Neural progenitor cell (in vitro differentiated cells): ENCODE measurements at regions not wholly inside any gene's neighbourhood (a gene's known extent, or its start where the extent isn't known, plus 50 kb on each side); places are given as distances from the start of the nearest gene placed in this dataset.

ENCODE experiments used
- DNase-seq: peaks from one replicate; pipeline ENCODE4 v3.0.0-alpha.2; 2016; ENCODE audit warnings: low spot score
- H2AFZ ChIP-seq: fragments of 200-600 bp; sonication (generic); replicated peaks from 2 replicates; pipeline ENCODE4 v1.6.1; 2016; ENCODE audit warnings: antibody characterized with exemption
- H3F3A ChIP-seq: fragments of 200-600 bp; sonication (generic); 2 replicates; pipeline ENCODE4 v1.6.1; 2016; ENCODE audit warnings: antibody characterized with exemption, low read depth
- H3K27ac ChIP-seq: fragments of 200-600 bp; sonication (generic); 2 replicates; pipeline ENCODE4 v1.5.1; 2016; ENCODE audit warnings: mild to moderate bottlenecking
- H3K27me3 ChIP-seq: fragments of 200-600 bp; sonication (generic); 2 replicates; pipeline ENCODE4 v1.6.1; 2016; ENCODE audit warnings: mild to moderate bottlenecking, moderate library complexity
- H3K36me3 ChIP-seq: fragments of 200-600 bp; sonication (generic); 2 replicates; pipeline ENCODE4 v1.5.1; 2016
- H3K4me1 ChIP-seq: fragments of 200-600 bp; sonication (generic); 2 replicates; pipeline ENCODE4 v1.6.1; 2016; ENCODE audit warnings: mixed run types
- H3K4me2 ChIP-seq: fragments of 200-600 bp; sonication (generic); 2 replicates; pipeline ENCODE4 v1.6.1; 2016
- H3K4me3 ChIP-seq: fragments of 200-600 bp; sonication (generic); 2 replicates; pipeline ENCODE4 v1.5.1; 2016
- H3K79me2 ChIP-seq: fragments of 200-600 bp; sonication (generic); 2 replicates; pipeline ENCODE4 v1.6.1; 2016; ENCODE audit warnings: low read depth
- H3K9ac ChIP-seq: fragments of 200-600 bp; sonication (generic); 2 replicates; pipeline ENCODE4 v1.6.1; 2016
- H3K9me3 ChIP-seq: fragments of 200-600 bp; sonication (generic); 2 replicates; pipeline ENCODE4 v1.5.1; 2016; ENCODE audit warnings: low read depth
- H4K20me1 ChIP-seq: fragments of 200-600 bp; sonication (generic); 2 replicates; pipeline ENCODE4 v1.6.1; 2016; ENCODE audit warnings: low read depth
- H3K27ac Mint-ChIP-seq: 3 replicates; pipeline ENCODE4 v1.8.0; 2021; ENCODE audit warnings: mixed read lengths
- H3K27me3 Mint-ChIP-seq: 2 replicates; pipeline ENCODE4 v1.8.0; 2022; ENCODE audit warnings: low read depth, mild to moderate bottlenecking, inconsistent platforms, moderate library complexity, mixed read lengths; ENCODE audit not compliant: insufficient read depth
- H3K36me3 Mint-ChIP-seq: 3 replicates; pipeline ENCODE4 v1.8.0; 2021; ENCODE audit warnings: mixed read lengths
- H3K4me1 Mint-ChIP-seq: 3 replicates; pipeline ENCODE4 v1.8.0; 2021; ENCODE audit warnings: mixed read lengths
- H3K4me3 Mint-ChIP-seq: 3 replicates; pipeline ENCODE4 v1.8.0; 2021; ENCODE audit warnings: mild to moderate bottlenecking, moderate library complexity, mixed read lengths
- H3K9me3 Mint-ChIP-seq: 3 replicates; pipeline ENCODE4 v1.8.0; 2020; ENCODE audit warnings: mixed read lengths
- EZH2 ChIP-seq: fragments of 200-600 bp; sonication (generic); IDR thresholded peaks from 2 replicates; pipeline ENCODE4 v1.6.1; 2017; ENCODE audit warnings: antibody characterized with exemption, mild to moderate bottlenecking, moderate library complexity
- EZH2phosphoT487 ChIP-seq: fragments of 200-600 bp; sonication (generic); IDR thresholded peaks from 2 replicates; pipeline ENCODE4 v1.6.1; 2017; ENCODE audit warnings: antibody characterized with exemption
- TF ChIP-seq, protein P1 (sequence below): fragments of 200-600 bp; sonication (generic); IDR thresholded peaks from 2 replicates; pipeline ENCODE4 v1.5.1; 2017; ENCODE audit warnings: antibody characterized with exemption, mild to moderate bottlenecking

DNA sequence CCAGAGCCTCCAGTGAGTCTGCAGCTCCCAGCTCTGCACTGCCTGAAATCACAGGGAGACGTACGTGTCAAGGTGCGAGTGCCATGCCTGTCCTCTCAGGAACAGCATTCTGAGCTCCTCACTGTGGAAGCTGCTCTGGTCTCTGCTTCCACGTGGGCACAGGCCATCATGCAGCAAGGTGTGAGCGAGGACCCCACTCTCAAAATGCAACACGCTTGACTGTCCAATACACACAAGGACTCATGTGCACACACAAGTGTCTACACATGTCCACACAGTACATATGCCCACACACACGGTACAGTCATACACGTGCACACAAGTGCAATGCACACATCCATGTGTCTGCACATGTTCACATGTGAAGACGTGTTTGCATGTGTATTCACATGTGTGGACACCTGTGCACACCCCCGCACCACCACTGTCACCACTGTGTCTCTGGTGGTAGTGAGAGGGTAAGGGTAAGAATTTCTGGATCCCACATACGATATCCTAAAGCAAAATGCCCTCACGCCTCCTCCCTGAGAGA lies 260.5 kb downstream of the DLL1 start:
- Histone ChIP-seq H3K27me3 (no peaks in the 10 kb centered on the region), H3K79me2 (no peaks in the 10 kb centered on the region), H4K20me1 (no peaks in the 10 kb centered on the region), H3K27ac (no peak overlapping the region), H2AFZ (no peak overlapping the region), H3K4me3 (no peak overlapping the region), H3K4me2 (no peak overlapping the region), H3K36me3 (no peaks in the 10 kb centered on the region), H3K9ac (no peak overlapping the region), H3K4me1 (no peaks in the 10 kb centered on the region), H3F3A (no peaks in the 10 kb centered on the region), H3K9me3 (no peaks in the 10 kb centered on the region)
- no peak for DNase-seq
- H3K4me3 Mint-ChIP-seq: no peak overlapping the region
- no peak overlapping the region for H3K27ac Mint-ChIP-seq
- peaks cover 4% of the 10 kb centered on the region for H3K27me3 Mint-ChIP-seq
- H3K4me1 Mint-ChIP-seq: peaks cover 3% of the 10 kb centered on the region
- peaks cover 17% of the 10 kb centered on the region for H3K9me3 Mint-ChIP-seq
- peaks cover 2% of the 10 kb centered on the region for H3K36me3 Mint-ChIP-seq
- TF ChIP-seq, protein P1, sequence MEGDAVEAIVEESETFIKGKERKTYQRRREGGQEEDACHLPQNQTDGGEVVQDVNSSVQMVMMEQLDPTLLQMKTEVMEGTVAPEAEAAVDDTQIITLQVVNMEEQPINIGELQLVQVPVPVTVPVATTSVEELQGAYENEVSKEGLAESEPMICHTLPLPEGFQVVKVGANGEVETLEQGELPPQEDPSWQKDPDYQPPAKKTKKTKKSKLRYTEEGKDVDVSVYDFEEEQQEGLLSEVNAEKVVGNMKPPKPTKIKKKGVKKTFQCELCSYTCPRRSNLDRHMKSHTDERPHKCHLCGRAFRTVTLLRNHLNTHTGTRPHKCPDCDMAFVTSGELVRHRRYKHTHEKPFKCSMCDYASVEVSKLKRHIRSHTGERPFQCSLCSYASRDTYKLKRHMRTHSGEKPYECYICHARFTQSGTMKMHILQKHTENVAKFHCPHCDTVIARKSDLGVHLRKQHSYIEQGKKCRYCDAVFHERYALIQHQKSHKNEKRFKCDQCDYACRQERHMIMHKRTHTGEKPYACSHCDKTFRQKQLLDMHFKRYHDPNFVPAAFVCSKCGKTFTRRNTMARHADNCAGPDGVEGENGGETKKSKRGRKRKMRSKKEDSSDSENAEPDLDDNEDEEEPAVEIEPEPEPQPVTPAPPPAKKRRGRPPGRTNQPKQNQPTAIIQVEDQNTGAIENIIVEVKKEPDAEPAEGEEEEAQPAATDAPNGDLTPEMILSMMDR: no peak
- TF ChIP-seq EZH2phosphoT487 (no peak), EZH2 (no peak)

GRCh38 chr6:170029416-170030283 lies 261.2 kb downstream of the DLL1 start:
- Mint-ChIP-seq H3K27ac (no peak overlapping the region), H3K4me3 (no peak overlapping the region), H3K27me3 (peaks cover 6% of the 10 kb centered on the region), H3K36me3 (peaks cover 2% of the 10 kb centered on the region), H3K4me1 (peaks cover 3% of the 10 kb centered on the region), H3K9me3 (peaks cover 17% of the 10 kb centered on the region)
- Histone ChIP-seq H3K27me3 (no peaks in the 10 kb centered on the region), H3K79me2 (no peaks in the 10 kb centered on the region), H3K4me1 (no peaks in the 10 kb centered on the region), H4K20me1 (no peaks in the 10 kb centered on the region), H3F3A (no peaks in the 10 kb centered on the region), H3K36me3 (no peaks in the 10 kb centered on the region), H3K4me2 (no peak overlapping the region), H3K9me3 (no peaks in the 10 kb centered on the region), H3K27ac (no peak overlapping the region), H2AFZ (no peak overlapping the region), H3K4me3 (no peak overlapping the region), H3K9ac (no peak overlapping the region)
- no peak for TF ChIP-seq EZH2
- TF ChIP-seq, protein P1: no peak
- no peak for TF ChIP-seq EZH2phosphoT487
- no peak for DNase-seq

- H3K27me3 Mint-ChIP-seq: peaks cover 3% of the 10 kb centered on the region
- no peaks in the 10 kb centered on the region for H3F3A ChIP-seq
- peaks cover 2% of the 10 kb centered on the region for H3K36me3 Mint-ChIP-seq
- no peak overlapping the region for H3K4me2 ChIP-seq
- H3K4me1 Mint-ChIP-seq: peaks cover 3% of the 10 kb centered on the region
- TF ChIP-seq, protein P1: no peak
- no peak for TF ChIP-seq EZH2phosphoT487
- TF ChIP-seq EZH2: no peak
- no peaks in the 10 kb centered on the region for H3K9me3 ChIP-seq
- no peaks in the 10 kb centered on the region for H4K20me1 ChIP-seq
- no peak overlapping the region for H2AFZ ChIP-seq
- no peak overlapping the region for H3K27ac ChIP-seq
- no peaks in the 10 kb centered on the region for H3K27me3 ChIP-seq
- H3K4me1 ChIP-seq: no peaks in the 10 kb centered on the region
- no peaks in the 10 kb centered on the region for H3K79me2 ChIP-seq
- no peak overlapping the region for H3K27ac Mint-ChIP-seq
- H3K9ac ChIP-seq: no peak overlapping the region
- H3K36me3 ChIP-seq: no peaks in the 10 kb centered on the region
- DNase-seq: no peak
- peaks cover 15% of the 10 kb centered on the region for H3K9me3 Mint-ChIP-seq
- no peak overlapping the region for H3K4me3 ChIP-seq
- H3K4me3 Mint-ChIP-seq: no peak overlapping the region
Measured at GRCh38 chr6:170028629-170029345, 262.1 kb downstream of the DLL1 start.
